DND-41 (cell line): ENCODE measurements at regions not wholly inside any gene's neighbourhood (a gene's known extent, or its start where the extent isn't known, plus 50 kb on each side); places are given as distances from the start of the nearest gene placed in this dataset.

Experiments used
- ATAC-seq: fragments of 200-7000 bp; cut with Tn5 transposase; 3 replicates; pipeline ENCODE4 v1.9.1; 2021; ENCODE audit warnings: low read depth; ENCODE audit not compliant: insufficient read depth
- DNase-seq: peaks from one replicate; pipeline ENCODE4 v3.0.0-alpha.2; 2020
- H2AFZ ChIP-seq: 2 replicates; pipeline ENCODE4 v1.6.0; 2012; ENCODE audit warnings: low read depth, low read length
- H3K27ac ChIP-seq: 2 replicates; pipeline ENCODE4 v1.5.1; 2012; ENCODE audit warnings: low read length, inconsistent platforms
- H3K27me3 ChIP-seq: fragments of 200-600 bp; sonication (generic); 2 replicates; pipeline ENCODE4 v1.6.0; 2012; ENCODE audit warnings: low read length, mild to moderate bottlenecking, inconsistent platforms; ENCODE audit not compliant: insufficient read depth, poor library complexity
- H3K36me3 ChIP-seq: 2 replicates; pipeline ENCODE4 v1.5.1; 2012; ENCODE audit warnings: low read length, inconsistent platforms; ENCODE audit not compliant: insufficient read depth
- H3K4me1 ChIP-seq: 2 replicates; pipeline ENCODE4 v1.5.1; 2012; ENCODE audit warnings: mild to moderate bottlenecking, low read length; ENCODE audit not compliant: insufficient read depth
- H3K4me2 ChIP-seq: 2 replicates; pipeline ENCODE4 v1.6.0; 2012; ENCODE audit warnings: mild to moderate bottlenecking, moderate library complexity, low read length, inconsistent platforms; ENCODE audit not compliant: insufficient read depth
- H3K4me3 ChIP-seq, 2 experiments: fragments of 200-600 bp in 1 of 2; shearing (Covaris generic) in 1 of 2; 2 replicates each; pipeline ENCODE4 v1.5.1; 2012 to 2016; ENCODE audit warnings: inconsistent platforms in 2 of 2, low read length in 2 of 2, mild to moderate bottlenecking in 2 of 2, low read depth in 1 of 2, moderate library complexity in 1 of 2
- H3K79me2 ChIP-seq: 2 replicates; pipeline ENCODE4 v1.6.0; 2012; ENCODE audit warnings: low read length, inconsistent platforms; ENCODE audit not compliant: insufficient read depth
- H3K9ac ChIP-seq: 2 replicates; pipeline ENCODE4 v1.6.0; 2012; ENCODE audit warnings: low read depth, mild to moderate bottlenecking, inconsistent platforms, low read length, moderate library complexity
- H3K9me3 ChIP-seq: 2 replicates; pipeline ENCODE4 v1.5.1; 2012; ENCODE audit warnings: low read length, moderate library complexity, mild to moderate bottlenecking, inconsistent platforms; ENCODE audit not compliant: insufficient read depth, severe bottlenecking
- H4K20me1 ChIP-seq: 2 replicates; pipeline ENCODE4 v1.6.0; 2012; ENCODE audit warnings: low read length; ENCODE audit not compliant: insufficient read depth
- CTCF ChIP-seq: IDR thresholded peaks from 2 replicates; pipeline ENCODE4 v1.5.1; 2012; ENCODE audit warnings: borderline replicate concordance, low read length, moderate library complexity, mild to moderate bottlenecking; ENCODE audit not compliant: poor library complexity, severe bottlenecking; ENCODE audit errors: extremely low read depth
- EZH2 ChIP-seq: IDR thresholded peaks from 3 replicates; pipeline ENCODE4 v1.6.1; 2012; ENCODE audit warnings: borderline replicate concordance, low read depth, mild to moderate bottlenecking, moderate library complexity, low read length, inconsistent platforms; ENCODE audit not compliant: severe bottlenecking

DNA sequence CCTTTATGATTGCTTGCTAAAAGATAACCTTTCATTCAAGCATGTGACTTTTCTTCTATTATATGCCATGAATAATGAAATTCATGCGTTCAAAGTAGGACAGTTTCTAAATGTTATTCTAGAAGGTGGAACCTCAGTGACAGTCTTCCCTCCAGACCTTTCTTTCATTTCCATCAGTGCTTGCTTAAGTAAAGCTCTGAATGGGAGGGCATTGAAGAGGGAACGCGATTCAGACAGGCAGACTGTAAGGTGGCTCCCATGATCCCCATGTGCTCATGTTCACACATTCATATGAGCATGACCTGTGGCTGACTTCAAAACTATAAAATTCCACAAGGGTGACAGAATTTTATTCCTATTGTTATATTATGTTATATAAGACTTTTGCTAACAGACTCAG lies 1367.3 kb upstream of the IGFBP7 start:
- no peak overlapping the region for H3K4me2 ChIP-seq
- TF ChIP-seq EZH2 (no peak), CTCF (no peak)
- H3K36me3 ChIP-seq = no peaks in the 10 kb centered on the region
- H3K27ac ChIP-seq = no peak overlapping the region
- no peaks in the 10 kb centered on the region for H3K9me3 ChIP-seq
- H3K9ac ChIP-seq = no peak overlapping the region
- H3K27me3 ChIP-seq = no peaks in the 10 kb centered on the region
- H3K4me1 ChIP-seq = no peaks in the 10 kb centered on the region
- no peak overlapping the region for H2AFZ ChIP-seq
- H4K20me1 ChIP-seq = no peaks in the 10 kb centered on the region
- H3K79me2 ChIP-seq = no peaks in the 10 kb centered on the region
- ATAC-seq (no peak), DNase-seq (no peak)
- H3K4me3 ChIP-seq = no peak overlapping the region

GRCh38 chr4:58475097-58475496 lies 1364.9 kb upstream of the IGFBP7 start:
- Histone ChIP-seq H3K4me2 (no peak overlapping the region), H3K9ac (no peak overlapping the region), H3K36me3 (no peaks in the 10 kb centered on the region), H3K4me3 (no peak overlapping the region), H3K79me2 (no peaks in the 10 kb centered on the region), H3K27me3 (no peaks in the 10 kb centered on the region), H3K4me1 (no peaks in the 10 kb centered on the region), H3K9me3 (no peaks in the 10 kb centered on the region), H2AFZ (no peak overlapping the region), H3K27ac (no peak overlapping the region), H4K20me1 (no peaks in the 10 kb centered on the region)
- DNase-seq = no peak
- no peak for TF ChIP-seq CTCF
- TF ChIP-seq EZH2 = no peak
- no peak for ATAC-seq

- no peaks in the 10 kb centered on the region for H4K20me1 ChIP-seq
- ATAC-seq (no peak), DNase-seq (no peak)
- no peak overlapping the region for H3K4me2 ChIP-seq
- H3K9ac ChIP-seq = no peak overlapping the region
- H3K4me3 ChIP-seq = no peak overlapping the region
- H3K9me3 ChIP-seq = no peaks in the 10 kb centered on the region
- no peak overlapping the region for H3K27ac ChIP-seq
- H3K27me3 ChIP-seq = no peaks in the 10 kb centered on the region
- H3K4me1 ChIP-seq = no peaks in the 10 kb centered on the region
- no peaks in the 10 kb centered on the region for H3K79me2 ChIP-seq
- no peak for TF ChIP-seq CTCF
- TF ChIP-seq EZH2 = no peak
- H2AFZ ChIP-seq = no peak overlapping the region
- H3K36me3 ChIP-seq = no peaks in the 10 kb centered on the region
These were observed 1354.8 kb upstream of the IGFBP7 start for GRCh38 chr4:58465031-58465430.

DNA sequence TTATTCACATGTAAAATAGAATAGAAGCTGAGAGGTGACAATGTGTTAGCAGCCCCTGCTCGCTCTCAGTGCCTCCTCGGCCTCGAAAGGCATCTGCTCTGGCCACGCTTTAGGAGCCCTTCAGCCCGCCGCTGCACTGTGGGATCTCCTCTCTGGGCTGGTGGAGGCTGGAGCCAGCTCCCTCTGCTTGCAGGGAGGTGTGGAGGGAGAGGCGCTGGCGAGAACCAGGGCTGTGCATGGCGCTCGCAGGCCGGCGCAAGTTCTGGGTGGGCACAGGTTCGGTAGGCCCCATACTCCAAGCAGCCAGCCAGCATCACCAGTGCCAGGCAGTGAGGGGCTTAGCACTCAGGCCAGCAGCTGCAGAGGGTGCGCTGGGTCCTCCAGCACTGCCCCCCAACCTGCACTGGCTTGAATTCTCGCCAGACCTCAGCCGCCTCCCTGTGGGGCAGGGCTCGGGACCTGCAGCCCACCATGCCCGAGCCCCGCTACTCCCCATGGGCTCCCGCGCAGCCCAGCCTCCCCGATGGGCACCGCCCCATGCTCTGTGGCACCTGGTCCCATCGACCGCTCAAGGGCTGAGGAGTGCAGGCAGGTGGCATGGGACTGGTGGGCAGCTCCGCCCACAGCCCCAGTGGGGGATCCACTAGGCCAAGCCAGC lies 1346.7 kb upstream of the IGFBP7 start:
- Histone ChIP-seq H3K27ac (no peak overlapping the region), H3K36me3 (no peaks in the 10 kb centered on the region), H3K4me1 (no peaks in the 10 kb centered on the region), H3K27me3 (no peaks in the 10 kb centered on the region), H4K20me1 (no peaks in the 10 kb centered on the region), H2AFZ (no peak overlapping the region), H3K4me2 (no peak overlapping the region), H3K4me3 (no peak overlapping the region), H3K9ac (no peak overlapping the region), H3K79me2 (no peaks in the 10 kb centered on the region), H3K9me3 (no peaks in the 10 kb centered on the region)
- ATAC-seq (no peak), DNase-seq (no peak)
- TF ChIP-seq EZH2 = no peak
- TF ChIP-seq CTCF = no peak
